Activated CD4-positive, alpha-beta T cell treated with anti-CD3 and anti-CD28 coated beads for 48 hours (primary cell): ENCODE measurements at regions not wholly inside any gene's neighbourhood (a gene's known extent, or its start where the extent isn't known, plus 50 kb on each side); places are given as distances from the start of the nearest gene placed in this dataset.

Experiments
- DNase-seq: peaks from one replicate; pipeline ENCODE4 v3.0.0-alpha.2; 2020

DNA sequence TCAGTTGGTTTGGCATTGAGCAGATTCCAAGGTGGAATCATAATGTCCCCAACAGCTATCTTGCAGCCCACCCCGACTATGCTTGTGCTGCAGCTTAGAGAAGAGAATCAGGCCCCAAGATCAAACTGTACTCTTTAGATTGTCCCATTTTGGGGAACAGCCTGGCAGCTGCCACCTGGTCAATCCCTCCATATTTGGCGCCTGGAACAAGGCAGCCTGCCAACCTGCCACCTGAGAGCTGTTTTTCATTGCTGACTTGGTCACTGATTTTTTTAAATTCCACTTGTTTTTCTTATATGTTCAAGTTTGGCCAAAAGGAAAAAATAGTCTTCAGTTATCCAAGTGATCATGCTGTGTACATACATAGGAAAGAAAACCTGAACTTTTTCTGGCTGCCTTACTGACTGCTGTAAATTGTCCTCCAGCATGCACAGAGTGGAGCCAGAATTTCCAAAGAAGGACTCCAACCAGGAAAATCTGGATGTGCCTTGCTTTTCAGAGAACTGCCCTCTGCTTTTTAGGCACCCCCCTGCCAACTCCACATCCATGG, 504.2 kb downstream of the ENC1 start:
- no peak for DNase-seq

DNA sequence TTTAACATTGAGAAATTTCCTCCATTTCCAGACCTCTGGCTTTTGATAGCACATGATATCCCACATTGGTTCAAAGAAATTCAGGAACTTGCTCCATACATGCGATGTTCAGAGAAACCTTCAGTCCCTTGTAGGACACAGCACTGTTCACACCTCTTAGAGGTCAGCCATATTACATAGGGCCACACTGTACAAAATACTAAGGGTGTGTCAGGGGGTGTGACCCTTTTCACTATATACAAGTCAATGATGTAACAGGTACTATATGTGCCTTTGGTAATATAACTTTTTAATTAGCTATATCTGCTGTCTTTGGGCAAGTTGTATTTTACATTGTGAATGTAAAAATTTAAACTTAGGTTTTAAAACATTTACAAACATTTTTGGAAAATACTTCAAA, 505.5 kb downstream of the ENC1 start:
- DNase-seq: no peak

DNA sequence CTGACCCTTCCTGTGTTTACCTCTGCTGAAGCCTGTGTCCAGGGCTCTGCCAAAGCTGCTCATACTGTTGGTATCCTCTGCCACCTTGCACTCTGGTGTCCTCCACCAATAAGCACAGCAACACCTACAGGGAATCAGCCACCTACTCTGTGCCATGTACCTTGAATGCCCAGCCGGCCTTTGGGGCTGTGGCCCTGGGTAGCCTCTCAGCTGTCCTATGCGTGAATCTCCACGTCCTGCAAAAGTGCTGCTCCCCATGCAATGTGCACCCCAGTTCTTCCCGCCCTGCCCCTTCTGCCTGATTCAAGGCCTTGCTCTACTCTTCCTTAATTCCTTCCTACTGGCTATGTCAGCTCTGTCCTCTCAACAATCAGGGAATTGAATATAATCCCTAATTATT, 506.5 kb downstream of the ARHGEF28 start:
- no peak for DNase-seq

DNA sequence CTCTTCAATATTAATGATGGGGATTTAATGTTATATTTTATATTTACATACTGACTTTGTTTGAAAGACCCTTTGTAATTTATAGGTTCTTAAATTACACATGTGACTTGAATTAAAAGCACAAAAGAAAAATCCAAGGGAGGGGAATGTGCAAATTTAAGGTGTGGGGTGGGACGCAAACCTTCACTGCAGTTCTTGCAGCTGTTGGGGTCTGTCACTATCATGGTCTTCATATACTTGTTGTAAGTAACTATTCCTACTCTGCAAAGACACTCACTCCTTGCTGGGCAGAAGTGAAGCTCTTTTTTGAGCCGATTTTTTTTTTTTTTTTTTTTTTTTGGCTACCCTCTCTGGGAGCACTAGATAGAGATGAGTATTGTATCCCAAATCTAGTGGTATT, 505.3 kb downstream of the ARHGEF28 start:
- DNase-seq: no peak

DNA sequence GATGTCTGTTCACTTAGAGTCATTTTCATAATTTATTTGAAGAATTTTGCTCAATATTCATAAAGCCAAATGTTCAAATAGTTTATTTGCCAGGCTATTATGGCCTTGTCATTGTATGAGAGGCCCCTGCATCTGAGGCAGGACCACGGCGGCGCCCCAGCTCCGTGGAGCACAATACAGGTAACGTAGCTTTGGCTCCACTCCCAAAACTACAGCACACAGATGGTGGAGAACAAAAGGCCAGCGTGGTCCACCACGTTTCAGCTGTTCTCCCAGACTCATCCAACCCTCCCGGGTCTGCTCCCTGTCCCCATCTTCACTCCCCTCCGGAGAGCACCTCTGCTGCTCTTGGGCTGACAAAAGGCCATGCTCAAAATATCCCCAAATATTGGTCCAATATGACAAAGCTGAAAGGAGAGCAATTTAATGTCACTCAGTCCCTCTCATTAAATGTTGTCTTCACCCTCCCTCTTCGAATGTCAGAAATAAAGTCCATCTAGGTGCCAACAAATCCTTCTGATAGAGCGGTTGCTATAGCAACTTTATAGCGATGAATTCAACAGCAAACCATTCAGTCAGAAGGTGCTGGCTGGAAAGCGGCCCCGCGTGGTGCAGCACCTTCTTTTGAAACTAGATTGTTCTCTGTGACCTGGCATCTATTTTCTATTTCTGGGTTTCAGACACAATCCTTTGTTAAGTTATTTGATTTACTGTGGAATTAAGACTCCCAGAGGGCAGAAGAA, 504.3 kb downstream of the ARHGEF28 start:
- no peak for DNase-seq

DNA sequence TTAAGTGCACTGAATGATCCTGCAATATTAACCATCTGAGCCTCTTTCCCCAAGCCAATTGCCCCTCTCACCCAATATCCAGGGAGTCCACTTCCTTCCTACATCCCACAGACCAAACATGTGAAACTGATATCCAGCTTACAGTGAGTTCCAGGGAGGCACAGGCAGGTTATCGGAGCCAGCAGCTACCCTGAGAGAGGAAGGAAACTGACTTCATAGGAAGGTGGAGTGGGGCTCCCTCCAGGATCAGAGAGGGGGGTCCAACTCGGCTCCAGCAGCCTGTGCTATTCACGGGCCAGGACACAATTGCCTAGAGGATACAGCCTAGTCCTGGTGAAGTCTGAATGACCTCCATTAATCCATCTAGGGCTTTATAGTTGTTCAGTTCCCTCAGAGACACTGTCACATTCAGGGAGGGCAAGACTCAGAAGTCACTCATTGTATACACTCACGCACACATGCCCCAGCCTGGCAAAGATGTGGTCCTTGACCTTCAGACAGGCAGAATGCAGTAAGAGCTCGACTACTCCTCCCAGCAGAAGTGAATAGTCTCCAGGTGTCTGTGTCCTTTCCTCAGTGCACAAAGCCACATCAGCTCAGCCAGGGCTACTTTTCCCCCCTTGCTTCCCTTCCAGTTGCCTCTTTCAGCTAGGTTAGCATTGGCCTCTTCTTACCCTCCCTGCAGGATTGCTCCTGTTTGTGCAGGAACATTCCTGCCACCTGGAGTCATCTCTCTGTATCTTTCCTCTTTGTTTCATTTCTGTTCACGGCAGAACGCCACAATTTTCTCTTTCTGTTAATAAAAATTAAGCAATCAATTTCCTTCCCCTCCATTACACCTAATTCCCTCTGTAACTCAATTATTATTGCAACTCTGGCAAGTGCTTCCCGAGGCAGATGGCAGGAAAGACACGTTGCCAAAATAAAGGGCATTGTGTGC, 501.7 kb downstream of the ARHGEF28 start:
- DNase-seq: no peak

DNA sequence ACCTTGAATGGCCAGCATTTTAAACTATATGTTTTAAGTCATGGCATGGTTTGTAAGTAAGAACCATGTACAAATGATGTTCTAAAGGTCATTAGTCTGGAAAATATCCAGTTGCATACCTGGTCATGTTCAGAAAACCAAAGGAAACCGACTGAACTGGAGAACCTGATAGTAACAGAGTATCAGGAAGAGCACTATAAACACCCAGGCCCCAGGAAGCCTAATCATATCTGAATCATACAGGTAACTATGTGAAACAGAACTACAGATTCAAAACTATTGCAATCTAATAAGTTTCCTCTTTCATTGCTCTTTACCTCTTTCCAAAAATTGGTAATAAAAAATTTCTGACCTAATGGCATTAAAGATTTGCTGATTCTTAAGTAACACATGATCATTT, 500.3 kb downstream of the ARHGEF28 start:
- DNase-seq: no peak

DNA sequence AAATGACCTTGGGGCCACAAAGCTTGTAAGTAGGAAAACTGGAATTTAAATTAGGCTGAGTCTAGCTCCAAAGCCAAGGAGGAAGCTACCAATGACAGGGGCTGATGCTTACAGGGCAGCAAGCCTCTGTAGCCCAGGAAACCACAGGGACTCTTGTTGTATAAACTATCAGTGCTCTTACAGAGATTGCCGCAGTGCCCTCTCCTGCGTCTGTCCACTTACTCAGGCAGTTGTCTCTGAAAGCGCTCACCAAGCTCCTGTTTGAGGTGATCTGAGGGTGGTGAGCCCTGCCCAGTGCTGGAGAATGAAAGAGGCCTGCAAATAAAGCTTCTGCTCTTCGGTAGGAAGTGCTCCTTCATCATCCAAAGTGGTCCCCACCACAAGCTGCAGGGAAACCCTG, 498.8 kb downstream of the ARHGEF28 start:
- no peak for DNase-seq

DNA sequence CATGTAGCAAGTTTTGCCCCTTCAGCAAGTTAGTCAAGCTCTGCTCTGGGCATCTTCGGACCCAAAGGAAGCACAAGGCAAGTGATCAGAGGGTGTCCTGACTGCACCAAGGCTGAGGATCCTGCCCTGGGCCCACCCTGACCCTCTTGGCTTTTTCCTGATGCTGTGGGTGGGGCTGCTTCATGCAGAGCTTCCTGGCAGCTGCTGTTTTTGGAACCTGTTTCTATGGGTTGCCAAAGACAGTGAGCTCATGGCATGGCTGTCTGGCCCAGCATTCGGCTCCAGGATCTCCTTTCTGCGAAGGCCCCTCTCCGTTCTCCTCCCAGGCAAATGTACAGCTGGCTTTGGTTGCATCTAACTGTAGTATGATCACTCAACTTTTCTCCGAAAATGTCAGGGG, 497.9 kb downstream of the ARHGEF28 start:
- DNase-seq: no peak

DNA sequence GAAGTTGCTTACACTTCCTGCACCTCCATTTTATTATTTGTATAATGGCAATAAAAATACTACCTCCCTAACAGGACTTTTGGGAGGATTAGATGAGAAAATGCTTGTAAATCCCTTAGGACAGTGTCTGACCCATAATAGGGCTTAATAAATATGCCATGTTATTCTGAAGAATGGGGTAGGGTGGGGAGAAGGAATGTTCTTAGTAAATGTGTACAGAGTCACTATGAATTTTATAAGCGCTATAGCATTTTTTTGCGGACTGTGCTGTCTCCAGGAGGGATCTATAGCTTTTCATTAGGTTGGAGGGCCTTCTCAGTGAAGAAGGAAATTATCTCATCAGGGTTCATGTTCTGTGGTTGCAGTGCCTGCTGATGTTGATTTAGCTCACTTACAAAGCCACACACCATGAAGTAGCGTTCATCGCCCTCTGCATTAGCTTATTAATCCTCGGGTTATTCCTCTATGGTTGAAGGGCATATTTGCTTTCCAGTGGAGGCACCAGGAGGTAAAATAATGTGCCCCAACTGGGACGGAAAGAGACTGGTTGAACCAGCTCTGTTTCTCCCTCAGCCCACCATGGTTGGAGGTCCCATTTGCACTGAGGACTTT, 497.1 kb downstream of the ARHGEF28 start:
- DNase-seq: no peak

DNA sequence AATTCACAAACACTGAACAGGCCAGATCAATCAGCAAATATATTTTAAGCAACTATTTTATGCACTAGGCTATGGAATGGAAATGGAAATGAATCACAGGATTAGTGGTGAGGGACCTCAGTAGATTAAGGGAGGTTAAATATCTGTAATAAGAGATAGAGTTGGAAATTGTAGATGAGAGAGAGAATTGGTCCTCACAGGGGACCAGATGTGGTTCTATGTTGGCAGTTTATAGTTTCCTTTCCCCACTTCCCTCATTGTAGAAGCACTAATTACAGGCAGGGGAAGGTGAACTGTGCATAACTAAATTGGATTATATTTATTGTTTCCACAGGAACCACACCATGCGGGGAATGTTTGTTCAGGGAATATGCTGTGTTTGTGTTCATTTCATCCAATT, 496.2 kb downstream of the ARHGEF28 start:
- no peak for DNase-seq

DNA sequence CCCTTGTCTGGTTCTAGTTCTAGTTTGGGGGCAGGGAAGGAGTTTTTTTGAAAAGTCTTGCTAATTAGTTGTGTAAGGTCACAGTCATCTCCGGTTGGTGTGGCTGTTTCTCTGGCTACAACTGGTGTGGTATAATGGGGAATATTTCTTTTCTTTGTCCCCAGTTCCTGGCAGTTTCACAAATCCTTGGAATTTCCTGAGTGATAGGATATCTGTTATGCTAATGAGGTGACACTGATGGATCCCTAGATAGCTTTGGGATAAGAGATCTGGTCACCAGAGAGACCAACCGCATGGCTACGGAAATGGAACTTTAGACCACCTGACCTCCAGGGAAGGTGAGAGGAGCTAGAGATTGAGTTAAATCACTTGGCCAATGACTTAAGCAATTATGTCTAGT, 494.6 kb downstream of the ARHGEF28 start:
- DNase-seq: no peak

DNA sequence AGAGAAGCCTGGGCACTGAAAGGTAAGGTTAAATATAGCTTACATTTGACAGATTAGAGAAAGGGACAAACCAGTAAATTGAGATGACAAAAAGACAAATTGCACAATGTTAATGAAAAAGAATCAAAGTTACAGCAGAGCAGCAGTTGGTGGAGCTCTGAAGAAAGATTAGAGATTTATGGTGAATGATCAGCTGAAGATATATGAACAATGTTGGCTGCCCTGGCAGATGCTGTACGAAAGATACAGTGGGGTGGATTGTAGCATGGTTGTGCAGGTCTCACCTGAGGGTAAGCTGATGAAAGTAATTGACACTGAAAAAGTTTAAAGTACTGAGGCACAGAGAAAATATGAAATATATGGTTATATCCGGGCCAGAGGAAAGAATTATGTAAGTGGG, 492.1 kb downstream of the ARHGEF28 start:
- DNase-seq: no peak

DNA sequence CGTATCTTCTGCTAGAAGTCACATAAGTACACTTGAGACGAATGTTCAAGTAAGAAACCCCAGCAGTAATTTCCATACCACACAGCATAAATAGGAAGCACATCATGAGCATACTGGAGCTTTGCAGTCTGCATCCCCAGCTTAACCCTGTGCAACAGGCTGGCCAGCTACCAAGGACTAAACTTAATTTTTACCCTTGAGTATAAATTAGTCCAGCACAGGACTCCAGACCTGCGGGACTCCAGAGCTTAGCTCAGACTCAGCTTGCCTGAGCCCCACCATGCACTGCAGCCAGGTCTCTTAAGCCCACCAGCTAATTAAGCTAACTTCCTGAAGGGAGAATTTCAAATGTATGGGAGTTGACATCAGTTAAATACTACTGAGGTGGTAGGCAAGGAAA, 491.0 kb downstream of the ARHGEF28 start:
- no peak for DNase-seq

DNA sequence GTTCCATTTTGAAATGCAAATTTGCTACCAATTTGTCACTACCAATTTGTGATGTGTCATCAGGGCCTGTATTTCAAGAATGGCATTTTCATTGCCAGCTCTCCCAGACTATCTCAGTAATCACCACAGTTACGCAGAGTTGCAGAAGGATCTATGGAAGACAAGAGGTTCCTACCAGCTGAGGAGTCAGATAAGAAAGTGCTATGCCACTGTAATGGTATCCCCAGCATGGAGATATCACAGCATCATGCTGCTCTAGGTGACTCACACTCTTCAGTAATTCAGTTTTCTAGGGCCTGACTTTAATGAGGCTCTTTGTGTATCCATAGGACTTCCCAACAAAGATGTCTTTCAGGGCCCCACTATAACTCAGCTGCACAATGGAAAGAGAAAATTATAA, 490.3 kb downstream of the ARHGEF28 start:
- DNase-seq: no peak

DNA sequence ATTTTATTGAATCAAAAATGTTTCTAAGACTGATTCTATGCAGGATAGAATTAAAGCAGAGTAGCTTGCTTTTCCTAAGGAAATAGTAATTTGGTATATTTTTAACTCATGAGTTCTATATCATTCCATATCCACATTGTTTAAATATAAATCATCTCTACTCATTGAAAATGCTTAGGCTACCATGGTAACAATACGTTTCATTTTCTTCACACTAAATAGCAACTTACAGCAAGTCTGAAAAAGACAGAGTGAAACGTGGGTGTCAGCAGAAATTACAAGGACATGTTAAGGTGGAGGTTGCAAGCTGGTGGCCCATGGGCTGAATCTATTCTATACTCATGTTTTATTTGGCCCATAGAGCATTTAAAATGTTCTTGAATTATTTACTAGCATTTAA, 487.9 kb downstream of the ARHGEF28 start:
- no peak for DNase-seq

DNA sequence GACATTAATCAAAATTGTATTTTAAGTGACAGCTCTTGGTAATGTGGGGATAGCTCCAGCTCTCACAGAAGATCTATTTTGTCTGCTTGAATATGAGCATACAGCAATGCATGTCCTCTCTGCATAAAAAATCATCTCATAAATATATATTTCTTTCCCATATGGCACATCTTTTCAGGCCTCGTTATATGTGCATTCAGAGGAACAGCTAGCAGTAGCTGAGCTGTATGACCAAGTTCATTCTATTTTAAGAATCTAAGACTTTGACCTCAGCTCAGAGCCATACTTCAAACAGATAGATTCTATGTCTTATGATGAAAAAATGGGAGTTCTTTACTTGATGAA, 487.2 kb downstream of the ARHGEF28 start:
- DNase-seq: no peak

DNA sequence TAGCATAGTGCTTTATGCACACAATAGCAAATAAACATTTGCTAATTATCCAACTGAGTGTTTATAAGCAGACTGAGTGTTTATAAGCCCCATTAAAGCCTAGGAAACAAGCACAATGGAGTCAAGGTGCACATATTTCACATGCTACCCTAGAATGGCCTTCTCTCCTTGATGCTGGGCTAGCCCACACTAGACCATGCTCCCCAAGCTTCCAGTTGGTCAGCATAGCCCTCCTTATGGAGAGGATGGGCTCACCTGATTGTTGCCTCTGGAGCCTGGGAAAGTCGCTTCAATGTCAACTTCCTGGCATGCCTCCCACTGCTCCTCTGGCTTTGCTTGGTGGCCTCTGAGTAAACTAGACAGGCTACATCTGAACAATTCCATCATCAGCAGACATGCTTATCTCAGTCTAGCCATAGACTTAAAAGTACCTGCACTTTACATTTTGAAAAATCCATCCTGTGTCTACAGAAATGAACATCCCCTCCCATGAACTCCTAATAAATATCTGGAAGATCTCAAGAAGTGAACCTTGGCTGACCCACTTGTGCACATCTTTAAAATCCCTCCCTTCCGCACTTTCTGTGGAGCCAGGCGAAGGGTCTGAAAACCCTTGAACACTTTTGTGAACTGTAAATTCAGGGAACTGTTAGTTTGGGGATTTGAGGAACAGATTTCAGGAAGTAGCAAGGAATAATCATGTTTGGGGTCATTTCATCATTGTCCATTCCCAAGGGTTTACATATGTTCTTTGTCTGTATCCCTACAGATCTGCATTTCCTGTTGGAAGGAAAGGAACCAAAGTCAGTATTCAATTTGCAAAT, 486.6 kb downstream of the ARHGEF28 start:
- no peak for DNase-seq

DNA sequence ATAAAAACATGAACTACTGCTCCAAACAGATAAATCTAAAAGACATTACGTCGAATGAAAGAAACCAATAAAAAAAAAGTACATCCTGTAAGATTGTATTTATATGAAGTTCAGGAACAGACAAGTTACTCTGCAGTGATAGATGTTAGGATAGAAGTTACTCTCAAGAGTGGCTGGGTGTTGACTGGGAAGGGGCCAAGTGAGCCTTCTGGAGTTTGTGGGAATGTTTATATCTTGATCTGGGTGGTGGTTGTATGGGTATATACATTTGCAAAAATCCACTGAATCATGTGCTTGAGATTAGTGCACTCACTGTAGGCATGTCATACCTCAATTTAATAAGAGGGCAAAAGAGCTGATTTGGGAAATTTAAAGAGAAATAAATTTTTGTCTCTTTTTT, 485.8 kb downstream of the ARHGEF28 start:
- DNase-seq: no peak

DNA sequence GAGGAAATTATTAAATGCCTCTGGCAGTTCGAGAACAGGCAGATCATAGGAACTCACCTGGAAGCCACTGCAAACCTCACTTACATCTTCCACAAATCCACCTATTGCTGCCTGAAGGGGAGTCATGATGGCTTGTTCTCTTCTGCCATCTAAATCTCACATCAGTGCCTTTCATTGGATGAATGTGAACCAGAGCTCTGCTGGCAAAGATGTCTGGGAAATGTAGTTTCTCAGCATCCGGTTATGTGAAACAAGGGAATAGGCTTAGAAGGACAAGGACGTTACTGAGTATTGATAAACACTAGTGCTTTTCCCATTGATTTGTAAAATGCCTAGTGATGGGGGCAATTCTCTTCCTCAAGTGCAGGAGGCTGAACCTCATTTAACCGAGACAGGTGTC, 483.3 kb downstream of the ARHGEF28 start:
- no peak for DNase-seq

DNA sequence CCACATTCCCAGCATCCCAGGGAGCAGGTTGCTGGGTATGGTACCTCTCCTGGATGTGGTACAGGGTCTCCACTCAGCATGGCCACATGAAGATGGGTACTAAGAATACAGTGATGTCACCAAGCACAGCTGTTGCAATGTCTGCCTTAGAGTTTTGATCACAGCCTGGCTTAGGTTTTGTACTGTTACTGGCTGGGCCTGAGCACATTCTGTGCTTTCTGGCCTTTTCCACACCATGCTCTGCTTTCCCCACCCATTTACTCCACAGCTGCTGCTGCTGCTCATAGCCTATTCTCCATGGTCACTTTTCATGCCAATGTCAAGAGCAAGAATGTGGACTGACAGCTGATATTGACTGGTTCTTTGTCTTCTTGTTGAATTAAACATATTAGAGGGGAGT, 481.9 kb downstream of the ARHGEF28 start:
- DNase-seq: no peak

DNA sequence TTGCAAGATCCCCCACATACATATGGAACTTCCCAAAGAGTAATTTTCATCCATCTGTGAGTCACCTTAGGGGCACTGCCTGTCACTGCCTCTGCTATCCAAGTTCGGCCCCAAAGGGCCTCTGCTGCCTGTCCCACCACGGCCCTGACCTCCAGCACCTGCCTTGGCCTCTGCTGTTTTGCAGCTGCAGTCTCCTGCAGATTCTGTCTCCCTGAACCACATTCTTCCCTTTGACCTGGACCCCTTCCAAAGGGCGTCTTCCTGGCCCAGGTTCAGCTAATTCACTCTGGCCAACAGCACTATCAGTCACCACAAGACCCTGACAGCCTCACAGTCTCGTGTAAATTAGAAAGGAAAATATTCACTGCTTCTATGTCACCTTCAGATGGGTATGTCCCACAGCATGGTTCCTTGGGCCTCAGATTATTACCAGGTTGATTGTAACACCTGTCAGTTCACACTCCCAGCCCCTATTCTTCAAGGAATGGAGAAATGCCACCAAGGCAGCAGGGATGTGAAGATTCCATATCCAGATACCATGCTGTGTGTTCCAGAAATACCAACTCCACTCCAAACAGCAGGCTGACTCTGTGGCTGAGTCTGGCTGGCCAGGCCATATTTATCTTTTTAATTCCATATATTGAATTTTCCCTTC, 479.3 kb downstream of the ARHGEF28 start:
- no peak for DNase-seq
